GM21528 (cell line): ENCODE measurements at regions not wholly inside any gene's neighbourhood (a gene's known extent, or its start where the extent isn't known, plus 50 kb on each side); places are given as distances from the start of the nearest gene placed in this dataset.

Experiments
- ATAC-seq: cut with Tn5 transposase; IDR thresholded peaks from one replicate; pipeline ENCODE4 v1.9.1; 2021; ENCODE audit warnings: mild to moderate bottlenecking, moderate library complexity; ENCODE audit not compliant: unreplicated experiment, low FRiP score

DNA sequence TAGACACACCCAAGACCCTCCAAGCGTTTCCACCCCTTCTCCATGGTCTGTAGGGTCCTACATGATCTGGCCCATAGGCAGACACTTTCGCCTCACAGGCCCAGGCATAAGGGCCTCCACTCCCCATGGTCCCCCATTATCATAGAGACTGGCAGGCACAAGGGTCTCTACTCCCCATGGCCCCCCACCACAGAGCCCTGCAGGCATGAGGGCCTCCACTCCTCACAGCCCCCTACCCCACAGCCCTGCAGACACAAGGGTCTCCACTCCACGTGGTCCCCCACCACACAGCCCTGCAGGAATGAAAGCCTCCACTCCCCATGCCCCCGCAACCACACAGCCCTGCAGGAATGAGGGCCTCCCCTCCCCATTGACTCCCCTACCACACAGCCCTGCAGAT, 159.7 kb upstream of the AGAP1 start:
- no peak for ATAC-seq

DNA sequence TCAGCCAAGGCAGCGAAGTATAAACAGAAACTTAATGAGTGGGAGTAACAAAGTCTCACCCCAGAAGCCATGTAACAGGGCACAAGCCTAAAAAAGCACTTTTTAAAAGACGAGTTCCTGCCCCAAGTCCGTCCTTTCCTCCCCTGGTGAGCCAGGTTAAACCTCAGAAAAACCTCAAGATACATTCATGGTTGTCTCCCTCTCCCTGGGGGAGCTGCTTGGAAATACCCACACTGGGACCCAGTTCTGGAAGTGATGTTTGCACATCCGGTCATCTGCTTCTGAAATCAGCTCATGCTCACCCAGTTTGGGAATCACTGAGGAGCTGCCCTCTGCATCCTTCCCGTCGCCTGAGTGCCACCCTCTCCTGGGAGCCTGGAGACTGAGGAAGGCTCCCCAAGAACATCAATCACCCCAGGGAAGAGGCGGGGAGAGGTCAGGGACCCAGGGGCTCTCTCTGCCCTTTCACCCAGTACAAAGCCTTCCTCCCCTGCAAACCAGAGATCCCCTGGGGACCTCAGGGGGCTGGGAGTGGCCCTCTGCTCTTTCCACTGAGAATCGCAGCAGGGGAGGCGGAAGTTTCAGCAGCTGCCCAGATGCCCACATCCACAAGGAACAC, 150.6 kb upstream of the AGAP1 start:
- ATAC-seq: no peak

DNA sequence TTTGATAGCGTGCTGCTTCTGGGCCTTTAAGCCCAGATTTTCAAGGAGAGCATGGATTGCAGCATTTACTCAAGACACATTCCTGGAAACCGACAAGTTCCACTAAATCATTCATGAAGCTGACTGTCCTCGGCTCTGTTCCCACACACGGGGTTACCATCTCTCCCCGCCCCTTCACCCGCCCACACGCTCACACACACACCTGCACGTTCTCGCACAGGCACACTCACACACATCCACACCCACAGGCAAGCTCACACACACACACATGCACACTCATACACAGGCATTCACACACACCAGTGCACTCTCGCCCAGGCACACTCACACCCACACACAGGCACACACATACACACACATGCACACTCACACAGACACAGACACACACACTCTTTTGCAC, 150.0 kb upstream of the AGAP1 start:
- ATAC-seq: no peak

DNA sequence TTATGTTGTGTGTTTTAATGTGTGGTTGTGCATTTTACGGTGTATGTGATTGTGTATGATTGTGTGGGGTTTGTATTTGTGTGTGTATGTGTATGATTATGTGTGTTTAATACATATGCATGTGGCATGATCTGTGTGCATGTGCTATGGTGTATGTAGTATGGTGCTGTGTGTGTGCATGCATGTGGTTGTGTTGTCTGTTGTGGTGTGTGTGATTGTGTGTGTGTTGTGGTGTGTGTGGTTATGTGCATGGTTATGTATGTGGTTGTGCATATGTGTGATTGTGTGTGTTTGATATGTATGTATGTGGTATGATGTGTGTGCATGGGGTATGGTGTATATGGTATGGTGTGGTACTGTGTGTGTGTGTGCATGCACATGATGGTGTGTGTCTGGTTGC, 148.1 kb upstream of the AGAP1 start:
- no peak for ATAC-seq

DNA sequence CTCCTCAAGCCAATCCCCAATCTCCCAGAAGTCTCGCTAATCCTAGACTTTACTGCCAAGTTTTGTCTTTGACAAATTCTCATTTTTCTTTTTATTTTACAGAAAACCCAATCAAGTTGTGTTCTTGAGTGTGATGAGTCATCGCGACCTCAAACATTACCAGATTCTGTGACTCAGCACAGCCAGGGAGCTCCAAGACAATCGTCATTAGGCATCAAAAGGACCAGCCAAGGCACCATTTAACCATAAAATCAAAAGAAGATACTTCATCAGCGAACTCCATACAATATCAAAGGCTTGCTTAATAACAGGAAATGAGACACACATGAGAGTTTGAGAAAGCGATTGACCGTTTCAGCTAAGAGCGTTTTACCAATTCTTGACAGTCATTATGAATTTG, 146.2 kb upstream of the AGAP1 start:
- ATAC-seq: no peak

- ATAC-seq: no peak
Observed at GRCh38 chr2:235348329-235348728, 145.5 kb upstream of the AGAP1 start.

DNA sequence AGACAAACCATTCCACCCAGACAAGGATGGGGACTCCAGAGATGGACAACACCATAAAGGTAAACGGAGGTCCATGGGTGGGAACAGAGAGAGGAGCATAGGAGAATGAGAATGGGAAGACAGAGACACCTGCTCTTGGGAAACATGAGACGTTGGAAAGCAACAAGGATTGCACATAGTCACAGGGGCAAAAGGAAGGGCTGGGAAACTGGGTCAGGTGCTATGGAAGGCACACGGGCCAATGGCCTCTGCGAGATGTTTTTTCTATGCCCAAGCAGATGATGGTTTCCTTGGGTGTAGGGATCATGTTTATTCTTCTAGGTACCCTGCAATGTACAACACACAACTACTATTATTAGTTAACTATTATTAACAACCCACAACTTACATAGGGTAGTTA, 143.6 kb upstream of the AGAP1 start:
- no peak for ATAC-seq

DNA sequence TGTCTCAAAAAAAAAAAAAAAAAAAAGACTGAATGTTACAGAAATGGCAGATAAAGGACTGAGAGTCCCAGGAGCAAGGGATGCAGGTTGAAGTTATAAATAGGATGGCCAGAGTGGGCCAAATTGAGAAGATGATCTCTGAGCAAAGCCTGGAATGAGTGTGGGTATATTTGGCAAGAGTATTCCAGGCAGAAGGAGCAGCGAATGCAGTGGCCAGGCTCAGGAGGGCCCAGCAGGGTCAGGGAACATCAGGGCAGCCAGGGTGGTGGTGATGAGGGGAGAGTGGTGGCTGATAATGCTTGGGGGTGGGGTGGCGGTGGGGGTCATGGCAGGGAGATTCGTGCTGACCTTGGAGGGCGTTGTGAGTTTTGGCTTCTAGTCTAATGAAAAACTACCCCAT, 141.3 kb upstream of the AGAP1 start:
- no peak for ATAC-seq

- ATAC-seq: no peak
Observed at GRCh38 chr2:235357881-235358280, 136.0 kb upstream of the AGAP1 start.

DNA sequence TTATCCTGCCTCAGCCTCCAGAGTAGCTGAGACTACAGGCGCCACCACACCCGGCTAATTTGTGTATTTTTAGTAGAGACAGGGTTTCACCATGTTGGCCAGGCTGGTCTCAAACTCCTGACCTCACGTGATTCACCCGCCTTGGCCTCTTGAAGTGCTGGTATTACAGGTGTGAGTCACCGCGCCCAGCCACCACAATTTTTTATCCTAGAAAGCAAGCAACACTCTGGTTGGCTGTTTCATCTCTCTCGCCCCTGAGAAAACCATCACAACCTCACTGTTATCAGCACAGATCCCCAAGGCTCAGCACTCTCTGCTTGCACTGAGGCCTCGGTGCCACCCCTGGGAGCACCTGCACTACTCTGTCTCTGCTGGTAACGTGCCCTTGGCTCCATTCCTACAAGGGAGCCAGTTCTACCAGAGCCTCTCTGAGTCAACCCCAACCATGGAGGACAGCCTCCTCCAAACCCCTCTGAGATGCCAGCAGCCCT, 134.8 kb upstream of the AGAP1 start:
- no peak for ATAC-seq

- ATAC-seq: no peak
Observed at GRCh38 chr2:235360446-235360845, 133.4 kb upstream of the AGAP1 start.

DNA sequence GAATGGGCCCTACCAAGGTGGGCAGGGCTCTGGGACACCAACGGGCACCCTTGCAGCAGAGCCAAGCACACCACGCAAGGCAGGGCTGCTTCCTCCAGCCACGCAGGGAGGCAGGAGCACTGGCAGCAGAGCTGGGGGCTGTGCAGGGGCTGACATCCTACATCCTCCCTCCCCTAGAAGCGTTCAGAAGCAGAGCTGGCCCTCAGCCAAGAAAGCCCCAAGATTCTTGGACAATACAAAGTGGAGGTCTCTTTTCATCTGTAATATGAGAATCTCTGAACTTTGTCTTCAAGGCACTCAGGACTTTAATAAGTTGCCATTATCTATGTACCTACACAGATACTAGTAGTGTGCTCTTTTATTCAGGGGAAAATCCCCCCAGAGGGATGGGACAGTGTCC, 128.1 kb upstream of the AGAP1 start:
- no peak for ATAC-seq

DNA sequence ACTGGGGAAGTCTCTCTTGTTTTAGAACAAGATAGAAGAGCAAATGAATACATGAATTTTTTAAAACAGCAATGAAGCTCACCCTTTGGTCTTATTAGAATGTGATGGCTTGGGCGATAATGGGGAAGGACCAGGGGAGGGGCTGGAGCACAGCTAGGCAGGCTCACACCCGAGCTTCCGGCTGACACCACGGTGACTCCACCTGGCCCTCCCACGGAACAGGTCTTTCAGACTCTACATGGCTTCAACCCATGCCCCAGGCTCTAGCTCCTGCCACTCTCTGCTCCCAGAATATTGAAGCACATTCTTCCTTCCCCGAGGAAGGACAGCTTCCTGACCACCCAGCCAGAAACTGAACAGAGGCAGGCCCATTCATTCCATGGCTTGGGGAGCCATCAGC, 127.5 kb upstream of the AGAP1 start:
- no peak for ATAC-seq

DNA sequence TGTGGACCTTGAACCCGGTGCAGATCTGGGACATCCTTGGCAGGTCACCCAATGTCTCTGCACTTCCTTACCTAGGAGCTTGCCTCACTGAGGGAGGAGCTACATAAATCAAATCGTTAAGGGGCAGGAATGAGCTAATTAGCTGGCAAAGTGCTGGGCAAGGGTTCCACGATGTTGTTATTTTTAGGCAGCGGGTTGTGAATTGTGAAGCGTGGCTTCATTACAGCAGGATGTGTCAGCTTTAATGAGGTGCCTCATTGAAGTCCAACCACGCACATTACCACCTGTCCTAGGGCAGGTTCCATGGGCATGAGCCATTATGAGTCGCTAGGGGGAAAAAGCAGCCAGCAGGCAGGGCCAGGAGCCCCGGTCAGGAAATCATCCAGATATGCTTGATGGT, 127.0 kb upstream of the AGAP1 start:
- ATAC-seq: no peak

DNA sequence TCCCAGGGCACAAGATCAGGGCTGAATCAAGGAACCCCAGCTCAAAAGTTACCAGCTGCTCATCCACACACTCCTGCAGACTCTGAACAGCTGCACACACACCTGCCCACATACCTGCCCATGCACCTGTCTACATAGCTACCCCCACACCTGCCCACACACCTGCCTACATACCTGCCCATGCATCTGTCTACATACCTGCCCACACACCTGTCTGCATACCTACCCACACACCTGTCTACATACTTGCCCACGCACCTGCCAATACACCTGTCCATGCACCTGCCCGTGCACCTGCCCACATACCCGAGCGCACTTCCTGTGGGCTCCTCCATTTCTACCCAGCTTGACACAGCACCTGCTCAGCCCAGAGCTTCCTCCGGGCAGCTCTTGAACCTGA, 122.8 kb upstream of the AGAP1 start:
- ATAC-seq: no peak

- no peak for ATAC-seq
Observed at GRCh38 chr2:235373171-235373570, 120.7 kb upstream of the AGAP1 start.

GRCh38 chr2:235377176-235377575, 116.7 kb upstream of the AGAP1 start:
- ATAC-seq: no peak

DNA sequence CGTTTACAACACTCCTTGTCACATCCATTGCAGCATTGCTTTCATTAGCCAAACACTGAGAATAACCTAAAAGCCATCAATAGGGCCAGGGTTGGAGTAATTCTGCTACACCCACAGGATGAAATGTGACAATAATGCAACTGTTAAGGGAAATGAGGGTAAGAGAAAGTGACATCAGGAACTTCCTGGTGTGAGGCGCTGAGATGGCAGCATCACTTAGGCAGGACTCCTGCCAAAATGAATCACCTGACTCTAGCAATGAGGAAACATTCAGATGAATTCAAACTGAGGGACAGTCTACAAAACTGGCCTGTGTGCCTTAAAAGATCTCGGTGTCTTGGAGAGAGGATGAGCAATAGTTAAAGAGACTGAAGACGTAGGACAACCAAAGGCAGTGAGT, 115.6 kb upstream of the AGAP1 start:
- ATAC-seq: no peak

- no peak for ATAC-seq
Observed at GRCh38 chr2:235378944-235379343, 114.9 kb upstream of the AGAP1 start.

DNA sequence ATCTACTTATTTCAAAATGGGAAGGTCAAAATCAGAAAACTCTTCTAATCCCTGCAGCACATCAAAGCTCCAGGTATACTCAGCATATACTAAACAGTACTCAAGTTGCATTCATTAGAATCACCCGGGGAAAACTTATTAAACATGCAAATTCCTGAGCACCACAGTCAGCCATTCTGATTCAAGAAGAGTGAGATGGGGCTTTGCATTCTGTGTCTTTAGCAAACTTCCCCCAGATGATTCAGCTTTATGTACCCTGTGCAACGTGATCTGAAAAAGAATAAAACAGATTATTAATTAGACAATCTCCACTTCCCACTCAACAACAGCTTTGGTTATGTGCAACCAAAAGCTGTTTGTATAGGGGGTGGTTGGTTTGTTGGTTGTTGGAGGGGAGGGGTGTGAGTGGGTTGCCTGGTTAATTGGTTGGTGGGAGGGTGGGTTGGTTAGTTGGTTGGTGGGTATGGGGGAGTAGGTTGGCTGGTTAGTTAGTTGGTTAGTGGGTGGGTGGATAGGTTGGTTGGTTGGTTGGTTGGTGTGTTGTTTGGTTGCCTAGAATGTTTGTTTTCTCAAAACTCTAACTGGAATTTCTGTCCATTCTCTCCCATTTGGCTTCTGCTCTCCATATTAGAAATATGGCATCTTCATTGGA, 112.5 kb upstream of the AGAP1 start:
- ATAC-seq: no peak

- ATAC-seq: no peak
Observed at GRCh38 chr2:235382179-235382578, 111.7 kb upstream of the AGAP1 start.

GRCh38 chr2:235382601-235383000, 111.2 kb upstream of the AGAP1 start:
- no peak for ATAC-seq
